AG20443 (cell line): ENCODE measurements at regions not wholly inside any gene's neighbourhood (a gene's known extent, or its start where the extent isn't known, plus 50 kb on each side); places are given as distances from the start of the nearest gene placed in this dataset.
"Not testable (repeated sequence)": the region's sequence is repeated elsewhere in the genome, so short reads cannot be mapped to it uniquely, and the experiment has no call there.

Source experiments
- DNase-seq: peaks from one replicate; pipeline ENCODE4 v3.0.0; 2012; ENCODE audit warnings: low spot score, mixed read lengths

- DNase-seq: not testable (repeated sequence)
These were observed 133.2 kb downstream of the ATXN3L start for GRCh38 chrX:13186643-13187042.

GRCh38 chrX:13180807-13181206 is 136.4 kb upstream of the FAM9C start:
- DNase-seq: peak; percentile 7

DNA sequence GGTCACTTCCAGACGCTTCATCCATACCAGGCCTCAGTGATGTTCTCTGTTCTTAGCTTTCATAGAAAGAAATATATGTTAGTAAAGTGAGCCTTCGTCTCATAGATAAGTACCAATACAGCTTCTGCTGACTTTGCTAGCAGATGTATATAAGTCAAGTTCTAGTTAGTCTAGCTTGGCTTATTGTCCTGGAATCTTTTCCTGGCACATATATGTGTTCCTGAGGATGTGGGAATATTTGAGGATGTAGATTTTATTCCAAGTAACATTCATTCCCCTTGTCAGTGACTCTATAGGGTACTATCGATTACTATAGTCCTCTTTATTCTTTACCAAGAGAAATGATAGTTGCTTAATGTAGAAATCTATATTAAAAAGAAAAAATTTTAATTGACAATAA is 135.2 kb upstream of the FAM9C start:
- DNase-seq: no peak

DNA sequence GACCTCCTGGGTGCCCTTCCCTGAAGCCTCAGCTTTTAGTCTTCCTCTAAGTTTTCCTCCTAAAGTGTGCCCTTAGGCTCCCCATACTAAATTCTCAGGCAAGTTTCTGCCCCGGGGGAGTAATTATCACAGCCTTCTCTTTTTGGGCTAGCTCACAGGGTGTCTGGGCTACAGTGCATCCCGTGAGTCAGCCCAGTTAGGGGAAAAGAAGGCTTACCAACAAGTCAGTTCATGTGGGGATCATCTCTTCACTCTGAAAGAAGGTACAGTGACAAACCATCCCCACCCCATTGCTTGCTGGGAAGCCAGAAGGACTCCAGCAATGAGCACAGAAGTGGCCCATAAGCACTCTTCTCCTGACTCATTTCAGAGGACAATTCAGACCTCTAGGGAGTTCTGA is 134.7 kb upstream of the FAM9C start:
- DNase-seq: no peak

DNA sequence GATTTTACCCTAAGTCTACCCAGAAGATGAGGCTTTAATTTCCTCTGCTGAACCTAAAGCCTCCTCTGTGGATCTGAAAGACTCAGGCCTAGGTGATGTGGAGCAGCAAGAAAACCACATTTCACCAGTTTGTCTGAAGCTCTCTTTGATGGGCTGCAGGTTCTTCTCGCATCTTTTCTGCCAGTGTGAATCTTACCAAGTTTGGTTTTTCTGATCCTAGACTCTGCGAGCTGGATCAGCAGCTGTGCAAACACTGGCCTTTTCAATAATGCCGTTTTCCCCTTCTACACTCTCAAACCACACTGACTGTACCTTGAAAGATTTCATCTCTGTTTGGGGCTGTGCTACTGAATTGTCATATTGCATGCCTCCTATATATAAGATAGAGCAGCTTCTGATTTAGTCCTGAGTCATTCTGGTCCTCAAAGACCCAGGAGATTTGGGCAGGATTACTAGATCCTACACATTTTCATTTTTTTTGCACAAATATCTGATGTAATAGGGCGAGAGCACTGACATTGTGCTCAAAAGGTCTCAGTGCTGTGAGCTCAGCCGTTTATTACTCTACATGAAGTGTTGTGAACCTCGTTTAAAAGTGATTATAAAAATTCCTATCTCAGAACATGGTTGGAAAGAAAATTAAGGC is 133.6 kb upstream of the FAM9C start:
- no peak for DNase-seq

DNA sequence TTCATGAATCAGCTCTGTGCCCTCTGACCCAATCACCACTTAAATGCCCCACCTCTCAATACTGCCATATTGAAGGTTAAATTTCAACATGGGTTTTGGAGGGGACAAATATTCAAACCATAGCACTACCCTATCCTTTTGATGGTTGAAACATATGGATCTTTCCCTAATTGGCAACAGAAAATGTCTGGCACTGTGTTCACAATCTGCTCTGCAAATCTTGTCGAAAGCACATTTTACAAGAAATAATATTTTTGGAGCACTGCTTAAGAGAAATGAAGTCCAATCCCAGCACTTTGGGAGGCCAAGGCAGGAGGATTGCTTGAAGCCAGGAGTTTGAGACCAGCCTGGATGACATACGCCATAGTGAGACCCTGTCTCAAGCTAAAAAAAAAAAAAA is 130.6 kb upstream of the FAM9C start:
- DNase-seq: no peak

GRCh38 chrX:13170966-13171558 is 126.6 kb upstream of the FAM9C start:
- DNase-seq: no peak

DNA sequence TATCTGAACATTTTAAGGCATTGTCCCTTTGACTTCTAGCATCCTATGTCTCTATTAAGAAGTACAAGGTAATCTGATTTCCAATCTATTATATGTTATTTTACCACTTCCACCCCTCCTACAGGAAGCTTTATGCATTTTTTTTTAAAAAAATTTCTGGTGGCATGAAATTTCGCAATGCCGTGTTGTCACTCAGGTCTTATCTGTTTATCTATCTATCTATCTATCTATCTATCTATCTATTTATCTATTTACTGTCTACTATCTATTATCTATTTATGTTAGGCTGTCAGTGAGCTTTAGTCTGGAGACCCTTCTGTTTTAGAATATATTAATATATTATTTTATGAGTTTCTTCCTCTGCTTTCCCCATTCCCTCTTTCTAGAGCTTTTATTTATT is 125.3 kb upstream of the FAM9C start:
- no peak for DNase-seq

DNA sequence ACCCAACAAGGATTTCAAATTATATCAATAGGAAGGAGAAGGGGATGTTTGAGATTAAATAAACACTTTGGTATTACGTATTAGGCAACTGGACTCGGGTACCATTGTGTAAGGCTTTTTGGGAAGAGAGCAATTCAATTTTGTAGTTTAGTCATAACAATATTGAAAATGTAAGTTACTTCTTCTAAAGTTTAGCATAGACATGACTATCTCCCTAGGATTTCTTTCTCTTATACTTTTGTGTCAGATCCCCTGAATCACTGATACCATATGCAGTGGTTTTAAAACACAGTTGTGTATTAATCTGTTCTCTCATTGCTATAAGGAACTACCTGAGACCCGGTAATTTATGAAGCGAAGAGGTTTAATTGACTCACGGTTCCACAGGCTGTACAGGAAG is 123.8 kb upstream of the FAM9C start:
- DNase-seq: no peak

GRCh38 chrX:13167481-13168231 is 123.2 kb upstream of the FAM9C start:
- peak; percentile 30 for DNase-seq

DNA sequence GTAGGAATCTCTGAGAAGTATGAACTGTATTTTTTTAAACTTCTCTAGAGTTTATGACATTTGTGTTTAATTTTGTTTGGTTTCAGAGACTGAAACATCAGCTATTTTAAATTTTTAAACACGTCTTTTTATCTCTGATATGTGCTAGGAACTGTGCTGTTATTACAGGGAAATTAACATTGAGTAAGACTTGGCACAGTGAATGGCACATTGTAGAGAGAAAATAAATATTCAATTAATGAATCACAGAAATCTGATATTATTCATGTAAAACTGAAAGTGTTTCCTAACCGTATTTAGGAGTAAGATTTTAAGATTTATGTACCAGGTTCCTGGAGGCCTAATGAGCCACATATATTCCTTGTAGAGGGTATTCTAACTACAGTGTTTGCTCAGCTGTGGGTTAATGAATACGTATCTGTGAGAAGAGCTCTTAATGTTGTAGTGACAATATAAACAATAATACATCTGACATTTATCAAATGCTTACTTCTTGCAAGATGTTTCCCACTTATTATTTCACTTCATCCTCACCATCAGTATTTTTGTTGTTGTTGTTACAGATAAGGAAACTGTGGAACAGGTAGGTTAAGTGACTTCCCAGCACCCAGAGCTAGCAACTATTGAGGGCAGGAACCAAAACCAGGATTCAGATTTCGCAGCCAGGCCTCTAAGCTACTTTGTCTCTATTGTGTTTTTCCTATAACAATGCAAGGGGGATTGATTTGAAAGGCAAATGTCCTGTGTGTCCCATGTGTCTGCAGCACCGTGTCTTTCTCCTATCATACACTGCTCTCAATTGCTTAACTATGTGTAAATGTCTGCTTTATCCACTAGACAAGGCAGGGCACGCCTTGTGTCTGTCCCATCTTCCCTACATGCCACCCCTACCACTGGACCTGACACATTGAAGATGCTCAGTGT is 121.1 kb upstream of the FAM9C start:
- no peak for DNase-seq

DNA sequence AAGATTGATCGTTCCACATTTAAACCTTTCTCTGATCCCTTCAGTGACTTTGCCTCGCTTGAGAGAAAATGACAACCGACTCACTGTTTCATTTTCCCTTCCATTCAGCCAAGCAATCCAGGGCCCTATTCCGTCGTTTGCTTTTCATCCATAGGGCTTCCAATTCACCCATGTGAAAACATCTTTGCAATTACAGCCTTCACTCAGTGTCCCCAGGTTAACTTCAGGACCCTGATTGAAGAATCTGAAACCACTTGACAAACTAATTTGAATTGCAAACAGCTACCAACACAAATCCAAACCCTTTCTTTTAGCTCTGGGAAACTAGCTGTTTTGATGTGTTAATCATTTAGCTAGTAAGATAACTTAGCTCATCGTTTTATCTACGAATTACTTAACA is 120.2 kb upstream of the FAM9C start:
- DNase-seq: no peak

- no peak for DNase-seq
These were observed 118.5 kb upstream of the FAM9C start for GRCh38 chrX:13162772-13163410.

DNA sequence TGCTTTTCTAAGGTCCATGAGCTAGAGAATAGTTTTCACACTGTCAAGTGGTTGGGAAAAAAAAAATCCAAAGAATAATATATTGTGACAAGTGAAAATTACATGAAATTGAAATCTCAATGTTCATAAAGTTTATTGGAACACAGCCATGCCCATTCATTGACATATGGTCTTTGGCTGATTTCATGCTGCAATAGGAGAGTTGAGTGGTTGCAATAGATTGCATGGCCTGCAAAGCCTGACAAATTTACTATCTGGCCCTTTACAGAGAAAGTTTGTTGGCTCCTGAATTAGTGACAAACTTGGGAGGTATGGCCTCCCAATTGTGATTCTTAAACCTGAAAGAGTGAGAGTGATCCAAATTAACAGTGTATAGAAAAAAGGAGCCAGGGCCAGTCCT is 115.5 kb upstream of the FAM9C start:
- DNase-seq: no peak

GRCh38 chrX:13158911-13159310 is 114.5 kb upstream of the FAM9C start:
- DNase-seq: no peak

GRCh38 chrX:13155550-13155949 is 111.1 kb upstream of the FAM9C start:
- not testable (repeated sequence) for DNase-seq

DNA sequence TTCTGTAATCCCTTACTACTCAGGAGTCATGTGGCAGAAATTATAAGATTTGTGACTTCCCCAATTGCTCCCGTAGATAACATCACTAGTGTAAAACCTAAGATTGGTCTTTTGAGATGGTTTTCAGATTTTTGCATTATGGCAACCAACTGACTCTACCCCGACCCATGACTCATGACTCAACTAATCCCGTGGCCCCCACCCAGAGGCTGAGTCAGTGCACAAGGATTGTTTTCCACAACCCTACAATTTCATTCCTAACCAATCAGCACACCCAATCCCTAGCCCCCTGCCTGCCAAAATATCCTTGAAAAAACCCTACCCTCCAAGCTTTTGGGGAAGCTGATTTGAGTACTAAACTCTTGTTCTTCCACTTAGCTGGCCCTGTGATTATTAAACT is 109.4 kb upstream of the FAM9C start:
- peak; percentile 22 for DNase-seq

DNA sequence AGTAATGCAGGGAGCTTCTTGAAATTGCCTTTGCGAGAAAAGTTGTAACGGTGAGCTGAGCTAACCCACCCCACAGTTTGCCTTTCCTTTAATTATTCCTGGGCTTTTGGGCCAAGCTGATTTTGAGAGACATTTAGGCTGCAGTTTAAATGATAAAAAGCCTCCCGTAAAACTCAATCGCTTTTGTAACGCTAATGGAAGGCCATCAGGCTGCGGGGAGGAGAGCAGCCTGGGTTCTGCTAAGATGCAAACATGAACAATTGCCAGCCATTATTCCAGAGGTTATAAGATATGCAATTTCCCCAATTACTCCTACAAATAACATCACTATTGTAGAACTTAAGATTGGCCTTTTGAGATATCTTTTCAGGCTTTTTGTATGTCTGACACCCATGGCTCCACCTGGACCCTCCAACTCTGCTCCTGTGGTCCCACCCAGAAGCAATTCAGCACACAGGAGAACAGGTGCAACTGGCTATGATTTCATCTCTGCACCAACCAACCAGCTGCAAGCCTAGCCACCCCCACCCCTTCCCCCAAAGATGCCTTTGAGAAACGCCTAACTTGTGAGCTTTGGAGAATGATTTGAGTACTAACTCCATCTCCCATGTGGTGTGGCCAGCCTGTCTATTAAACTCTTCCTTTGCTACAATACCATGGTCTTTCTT is 108.2 kb upstream of the FAM9C start:
- no peak for DNase-seq

DNA sequence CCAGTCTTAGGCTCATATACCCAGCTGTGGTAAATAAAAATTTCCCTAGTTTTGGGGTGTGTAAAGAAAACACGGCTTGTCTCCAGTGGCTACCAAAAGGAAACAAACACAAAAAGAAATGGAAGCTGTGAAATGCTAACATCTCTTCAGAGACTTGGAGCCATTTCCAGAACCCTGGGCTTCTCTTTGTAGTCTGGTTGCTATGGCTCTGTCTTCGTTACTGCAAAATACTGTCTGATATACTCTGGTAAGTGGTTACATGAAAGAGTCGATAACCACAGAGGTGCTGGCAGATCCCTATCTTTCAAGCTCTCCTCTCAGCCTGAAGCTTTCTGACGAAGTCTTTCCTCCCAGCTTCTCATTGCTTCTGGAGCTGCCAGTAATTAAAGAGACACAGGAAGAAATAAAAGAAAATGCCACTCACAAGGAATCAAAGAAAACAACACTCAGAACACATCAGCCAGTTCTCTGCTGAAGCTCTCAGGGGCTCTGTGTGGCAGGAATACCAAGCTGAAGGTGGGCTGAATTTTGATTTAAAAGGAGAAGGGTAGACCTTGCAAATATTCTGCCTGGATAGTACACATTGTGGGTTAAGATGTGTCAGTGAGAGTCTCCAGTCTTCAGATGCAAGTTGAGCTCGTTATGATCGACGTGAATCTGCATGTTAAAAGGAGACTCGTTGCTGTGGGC is 107.6 kb upstream of the FAM9C start:
- peak; percentile 48 for DNase-seq

- DNase-seq: no peak
These were observed 105.4 kb upstream of the FAM9C start for GRCh38 chrX:13149702-13150350.
